Chondrocyte (in vitro differentiated cells): ENCODE measurements at regions not wholly inside any gene's neighbourhood (a gene's known extent, or its start where the extent isn't known, plus 50 kb on each side); places are given as distances from the start of the nearest gene placed in this dataset.

Source experiments
- DNase-seq: peaks from one replicate; pipeline ENCODE4 v3.0.0; 2021; ENCODE audit warnings: mixed read lengths, low spot score
- H3K27ac Mint-ChIP-seq: one replicate; pipeline ENCODE4 v1.8.0; 2021; ENCODE audit warnings: mild to moderate bottlenecking, moderate library complexity, mixed read lengths; ENCODE audit not compliant: unreplicated experiment
- H3K27me3 Mint-ChIP-seq: 2 replicates; pipeline ENCODE4 v1.8.0; 2021; ENCODE audit warnings: low read depth, mixed read lengths
- H3K36me3 Mint-ChIP-seq: 2 replicates; pipeline ENCODE4 v1.8.0; 2021; ENCODE audit warnings: low read depth, mixed read lengths
- H3K4me1 Mint-ChIP-seq: 2 replicates; pipeline ENCODE4 v1.8.0; 2021; ENCODE audit warnings: low read depth, mild to moderate bottlenecking, mixed read lengths
- H3K4me3 Mint-ChIP-seq: one replicate; pipeline ENCODE4 v1.8.0; 2021; ENCODE audit warnings: mild to moderate bottlenecking, moderate library complexity, mixed read lengths; ENCODE audit not compliant: unreplicated experiment
- H3K9me3 Mint-ChIP-seq: 2 replicates; pipeline ENCODE4 v1.8.0; 2021; ENCODE audit warnings: low read depth, mixed read lengths
- TF ChIP-seq, protein P1 (sequence below): fragments of 200-600 bp; sonication (generic); IDR thresholded peaks from 2 replicates; pipeline ENCODE4 v1.5.0; 2021; ENCODE audit warnings: antibody characterized with exemption, mild to moderate bottlenecking, moderate library complexity

DNA sequence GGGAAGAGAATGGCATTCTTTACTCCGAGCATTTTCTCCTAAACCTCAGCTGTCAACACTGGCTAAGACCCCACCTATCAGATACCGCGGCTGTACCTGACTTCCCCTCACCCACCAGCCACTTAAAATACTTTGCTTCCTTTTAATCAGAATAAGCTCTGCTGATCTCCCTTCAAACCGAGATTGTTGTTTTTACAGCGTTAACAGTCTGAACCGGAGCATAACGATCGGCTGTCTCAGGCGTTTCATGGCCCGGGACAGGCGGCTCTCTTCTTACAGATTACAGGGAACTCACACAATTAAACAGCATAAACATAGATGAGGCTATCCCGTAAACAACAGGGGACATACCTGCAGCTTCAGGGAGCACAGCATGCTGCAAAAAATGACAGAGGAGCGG lies 174.3 kb upstream of the RNF32 start:
- peaks cover 4% of the 10 kb centered on the region for H3K36me3 Mint-ChIP-seq
- H3K9me3 Mint-ChIP-seq, result peaks cover 3% of the 10 kb centered on the region
- no peaks in the 10 kb centered on the region for H3K4me1 Mint-ChIP-seq
- H3K4me3 Mint-ChIP-seq, result no peak overlapping the region
- H3K27me3 Mint-ChIP-seq, result peaks cover 4% of the 10 kb centered on the region
- DNase-seq, result no peak
- TF ChIP-seq, protein P1, sequence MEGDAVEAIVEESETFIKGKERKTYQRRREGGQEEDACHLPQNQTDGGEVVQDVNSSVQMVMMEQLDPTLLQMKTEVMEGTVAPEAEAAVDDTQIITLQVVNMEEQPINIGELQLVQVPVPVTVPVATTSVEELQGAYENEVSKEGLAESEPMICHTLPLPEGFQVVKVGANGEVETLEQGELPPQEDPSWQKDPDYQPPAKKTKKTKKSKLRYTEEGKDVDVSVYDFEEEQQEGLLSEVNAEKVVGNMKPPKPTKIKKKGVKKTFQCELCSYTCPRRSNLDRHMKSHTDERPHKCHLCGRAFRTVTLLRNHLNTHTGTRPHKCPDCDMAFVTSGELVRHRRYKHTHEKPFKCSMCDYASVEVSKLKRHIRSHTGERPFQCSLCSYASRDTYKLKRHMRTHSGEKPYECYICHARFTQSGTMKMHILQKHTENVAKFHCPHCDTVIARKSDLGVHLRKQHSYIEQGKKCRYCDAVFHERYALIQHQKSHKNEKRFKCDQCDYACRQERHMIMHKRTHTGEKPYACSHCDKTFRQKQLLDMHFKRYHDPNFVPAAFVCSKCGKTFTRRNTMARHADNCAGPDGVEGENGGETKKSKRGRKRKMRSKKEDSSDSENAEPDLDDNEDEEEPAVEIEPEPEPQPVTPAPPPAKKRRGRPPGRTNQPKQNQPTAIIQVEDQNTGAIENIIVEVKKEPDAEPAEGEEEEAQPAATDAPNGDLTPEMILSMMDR, result no peak
- no peak overlapping the region for H3K27ac Mint-ChIP-seq

DNA sequence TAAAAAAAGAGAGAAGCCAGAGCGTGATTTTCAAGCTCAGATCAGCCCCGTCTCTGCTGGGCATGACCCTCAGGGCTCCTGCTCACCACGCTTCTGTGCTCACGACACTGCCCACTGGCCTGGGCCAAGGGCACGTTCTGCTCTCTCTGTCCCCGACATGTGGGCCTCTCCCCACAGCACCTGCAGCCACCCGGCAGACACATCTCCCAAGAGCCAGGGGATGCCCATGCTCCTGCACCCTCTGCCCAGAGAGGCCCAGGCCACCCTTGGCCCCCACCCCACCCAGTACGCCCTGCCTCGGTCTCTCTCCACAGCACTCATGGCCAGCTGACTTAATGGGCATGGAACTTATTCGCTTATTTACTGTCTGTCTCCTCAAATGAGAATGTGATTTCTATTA lies 175.4 kb upstream of the RNF32 start:
- Mint-ChIP-seq H3K27me3 (peaks cover 4% of the 10 kb centered on the region), H3K27ac (no peak overlapping the region), H3K4me3 (no peak overlapping the region), H3K9me3 (peaks cover 3% of the 10 kb centered on the region), H3K36me3 (no peaks in the 10 kb centered on the region), H3K4me1 (no peaks in the 10 kb centered on the region)
- TF ChIP-seq, protein P1, result no peak
- DNase-seq, result no peak

DNA sequence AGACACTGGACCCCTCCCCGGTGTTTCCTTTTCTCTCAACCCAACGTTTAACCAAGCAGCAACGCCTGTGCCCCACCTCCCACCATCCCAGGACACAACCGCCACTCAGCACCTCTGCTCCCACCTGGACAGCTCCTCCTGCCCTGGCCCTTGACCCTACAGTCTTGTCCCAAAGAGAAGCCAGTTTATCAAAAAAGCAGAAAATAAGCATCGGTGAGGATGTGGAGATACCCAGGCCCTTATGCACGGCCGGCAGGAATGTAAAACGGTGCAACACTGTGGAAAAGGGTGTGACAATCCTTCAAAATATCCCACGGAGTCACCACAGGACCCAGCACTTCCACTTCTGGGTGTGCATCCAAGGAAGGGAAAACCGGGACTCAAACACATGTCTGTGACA lies 176.2 kb upstream of the RNF32 start:
- TF ChIP-seq, protein P1, result no peak
- no peaks in the 10 kb centered on the region for H3K36me3 Mint-ChIP-seq
- no peak for DNase-seq
- H3K4me1 Mint-ChIP-seq, result no peaks in the 10 kb centered on the region
- H3K9me3 Mint-ChIP-seq, result peaks cover 3% of the 10 kb centered on the region
- H3K4me3 Mint-ChIP-seq, result no peak overlapping the region
- no peak overlapping the region for H3K27ac Mint-ChIP-seq
- H3K27me3 Mint-ChIP-seq, result peaks cover 4% of the 10 kb centered on the region

DNA sequence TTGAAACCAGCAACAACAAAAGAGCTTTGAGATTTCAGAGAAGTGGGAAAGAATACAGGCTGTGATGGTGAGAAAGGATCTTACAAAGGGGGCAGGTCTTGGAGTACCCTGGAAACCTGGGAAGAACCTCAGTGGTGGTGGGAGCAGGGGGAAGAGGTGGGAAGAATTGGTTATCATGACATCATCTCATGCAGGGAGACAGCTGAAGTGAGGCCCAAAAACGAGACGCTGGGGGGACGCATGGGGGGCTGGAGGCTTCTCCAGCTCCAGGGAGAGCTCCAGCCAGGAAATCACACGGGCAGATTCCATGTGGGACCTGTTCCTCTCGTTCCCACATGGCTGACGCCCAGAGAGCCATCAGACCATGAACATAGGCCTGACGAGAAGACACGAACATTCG lies 177.3 kb upstream of the RNF32 start:
- peaks cover 3% of the 10 kb centered on the region for H3K9me3 Mint-ChIP-seq
- no peak overlapping the region for H3K27ac Mint-ChIP-seq
- TF ChIP-seq, protein P1, result no peak
- H3K36me3 Mint-ChIP-seq, result no peaks in the 10 kb centered on the region
- H3K4me3 Mint-ChIP-seq, result no peak overlapping the region
- no peaks in the 10 kb centered on the region for H3K4me1 Mint-ChIP-seq
- peaks cover 4% of the 10 kb centered on the region for H3K27me3 Mint-ChIP-seq
- DNase-seq, result no peak

DNA sequence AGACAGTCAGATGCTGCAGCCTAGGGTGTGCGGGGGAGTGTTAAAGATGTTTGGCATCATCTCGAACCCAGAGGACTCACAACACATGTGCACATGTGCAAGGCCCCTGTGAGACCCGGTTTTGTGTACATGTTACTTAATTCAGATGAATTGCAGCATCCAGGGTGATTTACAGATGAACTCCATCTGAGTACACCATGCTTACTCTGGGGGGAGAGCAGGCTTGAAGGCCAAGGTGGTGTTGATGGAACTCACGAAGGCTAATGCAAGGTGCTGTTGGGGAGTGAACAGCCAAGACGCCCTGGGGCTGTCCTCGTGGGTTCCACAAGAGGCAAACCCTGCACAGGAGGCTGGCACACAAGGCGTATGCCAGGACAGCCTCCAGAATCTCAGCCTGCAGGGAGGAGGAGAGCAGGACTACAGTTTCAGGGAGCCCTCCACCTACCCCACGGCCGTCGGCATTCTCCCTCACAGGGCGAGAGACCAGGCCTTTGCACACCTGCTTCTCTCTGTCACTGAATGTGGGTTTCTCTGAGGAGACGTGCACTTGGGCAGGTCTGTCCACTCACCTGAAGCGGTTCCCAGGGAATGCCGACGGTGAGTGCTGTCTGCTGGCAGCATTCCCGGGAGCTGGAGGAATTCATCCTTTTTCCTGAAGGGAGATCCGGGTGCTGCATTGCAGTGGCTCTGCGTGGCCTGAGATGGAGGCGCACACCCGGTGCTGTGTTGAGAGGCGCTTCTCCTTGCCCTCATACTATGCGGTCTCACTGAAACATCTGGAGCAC lies 178.5 kb upstream of the RNF32 start:
- Mint-ChIP-seq H3K4me3 (no peak overlapping the region), H3K27ac (no peak overlapping the region), H3K4me1 (no peaks in the 10 kb centered on the region), H3K27me3 (peaks cover 4% of the 10 kb centered on the region), H3K9me3 (peaks cover 3% of the 10 kb centered on the region), H3K36me3 (no peaks in the 10 kb centered on the region)
- DNase-seq, result no peak
- TF ChIP-seq, protein P1, result no peak
